ENCODE measurements at regions not wholly inside any gene's neighbourhood (a gene's known extent, or its start where the extent isn't known, plus 50 kb on each side); places are given as distances from the start of the nearest gene placed in this dataset.

DNA sequence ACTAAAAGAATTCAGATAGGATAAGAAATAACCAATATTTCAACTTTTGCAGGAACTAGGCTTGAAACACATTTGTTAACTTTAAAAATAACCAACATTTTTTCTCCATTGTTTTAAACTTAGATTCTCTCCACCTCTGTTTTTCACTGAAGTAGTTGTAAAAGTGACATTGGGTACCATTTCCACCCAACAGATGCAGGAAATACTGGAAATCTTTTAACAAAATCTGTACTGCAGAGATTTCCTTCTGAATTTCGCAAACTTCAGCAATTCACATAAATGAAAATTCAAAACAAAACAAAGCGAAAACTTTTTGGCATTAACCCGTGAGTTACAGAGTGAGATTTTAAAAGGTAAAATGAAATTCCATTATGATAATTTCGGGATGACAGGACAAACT lies 731.7 kb downstream of the RFPL4B start:
- no peak for TF ChIP-seq CTCF (IDR thresholded peaks at IDR 0.05; ENCODE audit: low read depth, low read length)
- H3K4me3 ChIP-seq (ENCODE audit: low read depth, low read length): no peak overlapping the region

DNA sequence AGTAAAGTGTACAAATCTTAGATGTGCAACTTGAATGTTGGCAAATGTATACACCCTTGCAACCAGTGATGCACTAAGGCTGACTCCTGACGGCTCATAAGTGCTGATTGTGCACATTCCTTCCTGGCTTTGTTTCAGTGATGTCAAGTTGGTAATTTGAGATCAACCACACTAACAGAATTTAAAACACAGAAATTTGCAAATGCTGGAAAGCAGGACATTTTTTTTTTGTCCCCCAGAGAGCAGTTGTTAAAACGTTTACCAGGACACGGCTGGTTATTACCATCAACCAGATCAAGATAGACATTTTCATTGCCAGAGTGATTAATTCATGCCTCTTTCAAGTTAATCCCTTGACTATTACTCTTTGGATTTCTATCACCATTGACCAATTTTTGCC lies 735.6 kb downstream of the RFPL4B start:
- H3K4me3 ChIP-seq (ENCODE audit: low read depth, low read length): no peak overlapping the region
- TF ChIP-seq CTCF (IDR thresholded peaks at IDR 0.05; ENCODE audit: low read depth, low read length): no peak

- no peak for TF ChIP-seq CTCF (IDR thresholded peaks at IDR 0.05; ENCODE audit: low read depth, low read length)
Observed at GRCh38 chr6:113083947-113084346, 736.8 kb downstream of the RFPL4B start.

DNA sequence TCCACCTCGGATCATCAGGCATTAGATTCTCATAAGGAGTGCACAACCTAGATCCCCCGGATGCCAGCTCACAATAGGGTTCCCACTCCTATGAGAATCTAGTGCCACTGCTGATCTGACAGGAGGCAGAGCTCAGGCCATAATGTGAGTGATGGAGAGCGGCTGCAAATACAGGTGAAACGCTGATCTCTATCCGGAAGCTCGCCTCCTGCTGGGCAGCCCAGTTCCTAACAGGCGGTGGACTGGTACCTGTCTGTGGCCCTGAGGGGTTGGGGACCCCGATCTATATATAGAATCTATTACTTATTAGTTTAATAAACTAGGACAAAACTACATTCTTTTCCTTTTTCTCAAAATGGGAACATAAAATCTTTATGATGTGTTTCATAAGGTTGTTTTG lies 741.9 kb downstream of the RFPL4B start:
- H3K4me3 ChIP-seq (ENCODE audit: low read depth, low read length): no peak overlapping the region
- no peak for TF ChIP-seq CTCF (IDR thresholded peaks at IDR 0.05; ENCODE audit: low read depth, low read length)

More at GRCh38 chr6:113083947-113084346, 736.8 kb downstream of the RFPL4B start:
- no peak overlapping the region for H3K4me3 ChIP-seq (ENCODE audit: low read depth, low read length)

- no peak for TF ChIP-seq CTCF (IDR thresholded peaks at IDR 0.05; ENCODE audit: low read depth, low read length)
- no peak overlapping the region for H3K4me3 ChIP-seq (ENCODE audit: low read depth, low read length)
Observed at GRCh38 chr6:113092795-113093194, 745.7 kb downstream of the RFPL4B start.

GRCh38 chr6:113094779-113095178 lies 747.6 kb downstream of the RFPL4B start:
- TF ChIP-seq CTCF (IDR thresholded peaks at IDR 0.05; ENCODE audit: low read depth, low read length): no peak
- no peak overlapping the region for H3K4me3 ChIP-seq (ENCODE audit: low read depth, low read length)

DNA sequence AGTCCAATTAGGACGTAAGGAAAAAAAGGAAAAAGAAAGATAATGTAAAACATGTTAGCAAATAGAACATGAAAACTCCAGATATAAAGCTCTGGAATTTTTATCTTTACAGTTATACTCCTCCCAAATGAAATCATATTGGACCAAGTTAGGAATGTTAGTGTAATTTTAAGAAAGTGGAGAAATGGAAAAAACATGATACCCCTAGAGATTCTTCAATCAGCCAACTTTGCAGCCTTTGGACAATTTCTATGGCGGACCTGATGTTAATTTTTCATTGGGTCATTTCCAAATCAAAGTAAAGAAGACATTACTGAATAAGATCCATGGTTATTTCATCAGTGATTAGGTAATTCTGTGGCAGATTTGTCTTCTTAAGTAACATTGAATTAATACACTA lies 748.7 kb downstream of the RFPL4B start:
- no peak for TF ChIP-seq CTCF (IDR thresholded peaks at IDR 0.05; ENCODE audit: low read depth, low read length)
- no peak overlapping the region for H3K4me3 ChIP-seq (ENCODE audit: low read depth, low read length)
